Caco-2 (cell line): ENCODE measurements at regions not wholly inside any gene's neighbourhood (a gene's known extent, or its start where the extent isn't known, plus 50 kb on each side); places are given as distances from the start of the nearest gene placed in this dataset.

Source experiments
- BruUV-seq: library from RNA; stranded (reverse); fragments of 400-500 nt; replicated peaks from 2 replicates; lab custom pipeline; 2021; lab: Mats Ljungman, UMichigan
- CTCF ChIA-PET: fragments of 300-600 bp; sonication (Branson Sonifier 250); formaldehyde crosslinking; loops from one replicate; lab custom pipeline; 2022; ENCODE audit warnings: antibody characterized with exemption; lab: Charles Lee
- POLR2A ChIA-PET: fragments of 300-600 bp; sonication (Branson Sonifier 250); formaldehyde crosslinking; loops from one replicate; lab custom pipeline; 2022; ENCODE audit warnings: antibody characterized with exemption; lab: Charles Lee
- DNase-seq, 2 experiments: peaks; one replicate each; pipeline versions ENCODE4 v3.0.0 to v3.0.0-alpha.2; 2020 to 2022
- H3K27me3 ChIP-seq: replicated peaks from 2 replicates; pipeline ENCODE4 v1.6.0; 2011; ENCODE audit warnings: low read length; ENCODE audit not compliant: control insufficient read depth, insufficient read depth
- H3K36me3 ChIP-seq: 2 replicates; pipeline ENCODE4 v1.5.1; 2011; ENCODE audit warnings: low read length; ENCODE audit not compliant: control insufficient read depth, insufficient read depth
- H3K4me1 ChIP-seq: fragments of 250-450 bp; sonication (Bioruptor Pico); 2 replicates; pipeline ENCODE4 v1.5.1; 2020; ENCODE audit warnings: mild to moderate bottlenecking
- H3K4me3 ChIP-seq: 2 replicates; pipeline ENCODE4 v1.5.1; 2011; ENCODE audit warnings: low read depth, mild to moderate bottlenecking, control low read depth, low read length
- H3K9me3 ChIP-seq: fragments of 250-450 bp; sonication (Bioruptor Pico); 2 replicates; pipeline ENCODE4 v1.5.1; 2020; ENCODE audit warnings: mild to moderate bottlenecking, moderate library complexity
- H3K27ac Mint-ChIP-seq: one replicate; pipeline ENCODE4 v1.8.0; 2022; ENCODE audit warnings: mixed read lengths; ENCODE audit not compliant: unreplicated experiment
- H3K27me3 Mint-ChIP-seq: one replicate; pipeline ENCODE4 v1.8.0; 2022; ENCODE audit warnings: mixed read lengths; ENCODE audit not compliant: insufficient read depth, unreplicated experiment
- H3K36me3 Mint-ChIP-seq: one replicate; pipeline ENCODE4 v1.8.0; 2022; ENCODE audit warnings: mild to moderate bottlenecking, mixed read lengths; ENCODE audit not compliant: insufficient read depth, unreplicated experiment
- H3K4me1 Mint-ChIP-seq: one replicate; pipeline ENCODE4 v1.8.0; 2022; ENCODE audit warnings: low read depth, mixed read lengths; ENCODE audit not compliant: unreplicated experiment
- H3K4me3 Mint-ChIP-seq: one replicate; pipeline ENCODE4 v1.8.0; 2022; ENCODE audit warnings: mild to moderate bottlenecking, moderate library complexity, mixed read lengths; ENCODE audit not compliant: unreplicated experiment
- H3K9me3 Mint-ChIP-seq: one replicate; pipeline ENCODE4 v1.8.0; 2022; ENCODE audit warnings: mixed read lengths; ENCODE audit not compliant: unreplicated experiment
- intact Hi-C: fragments of 100-400 bp; cut with micrococcal nuclease; formaldehyde crosslinking; loops from one replicate; pipeline ENCODE4 v1.10.0; 2022; ENCODE audit not compliant: unreplicated experiment
- TF ChIP-seq, protein P1 (sequence below), 2 experiments: fragments of 200-600 bp in 1 of 2; IDR thresholded peaks; 1 replicate in 1 of 2; 2 replicates in 1 of 2; pipeline versions ENCODE4 v1.5.1 to v1.8.0; 2011 to 2022; ENCODE audit warnings: antibody characterized with exemption in 1 of 2, control low read depth in 1 of 2, inconsistent platforms in 1 of 2, low read depth in 1 of 2, low read length in 1 of 2, mild to moderate bottlenecking in 1 of 2, moderate library complexity in 1 of 2; ENCODE audit not compliant: insufficient read depth in 1 of 2, severe bottlenecking in 1 of 2, unreplicated experiment in 1 of 2

DNA sequence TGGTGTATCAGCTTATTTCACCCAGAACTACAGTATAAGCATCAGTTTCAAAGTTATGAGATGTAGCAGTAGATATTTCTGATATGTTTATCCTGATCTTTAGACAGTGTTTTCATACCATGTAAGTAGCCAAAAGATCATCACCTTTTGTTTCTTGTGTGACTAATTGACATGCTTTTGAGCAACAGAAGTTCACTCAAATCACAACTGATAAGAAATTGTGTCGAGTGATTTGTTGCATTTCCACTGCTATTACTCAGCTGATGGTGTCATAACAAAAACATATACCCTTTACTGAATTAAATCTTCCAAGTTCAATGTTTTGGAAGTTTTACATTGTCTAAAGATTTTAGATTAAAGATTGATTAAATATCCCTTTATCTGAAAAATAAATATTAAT is 324.5 kb downstream of the TUSC1 start:
- Mint-ChIP-seq H3K9me3 (no peaks in the 10 kb centered on the region), H3K4me3 (no peak overlapping the region)
- POLR2A ChIA-PET = no interaction called here

DNA sequence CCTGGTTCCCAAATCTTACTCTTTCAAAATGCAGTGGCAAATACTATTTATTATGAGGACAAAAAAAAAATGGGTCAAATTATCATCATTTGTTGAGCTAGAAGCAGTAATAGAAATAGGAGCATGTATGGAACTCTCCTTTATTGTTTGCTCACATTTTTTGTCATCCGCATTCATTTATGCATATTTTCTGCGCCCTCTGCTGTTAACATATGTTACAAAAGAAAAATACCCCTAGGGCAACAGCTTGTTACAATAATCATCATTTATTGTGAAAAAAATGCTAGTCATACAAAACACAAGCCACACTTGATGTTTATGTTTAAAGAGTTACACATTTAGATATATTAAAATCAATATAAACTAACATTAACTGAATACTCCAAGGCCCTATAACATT is 328.2 kb downstream of the TUSC1 start:
- BruUV-seq = no TSS peak
- CTCF ChIA-PET = no interaction called here

More for the DNA sequence above, 324.5 kb downstream of the TUSC1 start:
- H3K36me3 ChIP-seq = no peaks in the 10 kb centered on the region
- TF ChIP-seq, protein P1, sequence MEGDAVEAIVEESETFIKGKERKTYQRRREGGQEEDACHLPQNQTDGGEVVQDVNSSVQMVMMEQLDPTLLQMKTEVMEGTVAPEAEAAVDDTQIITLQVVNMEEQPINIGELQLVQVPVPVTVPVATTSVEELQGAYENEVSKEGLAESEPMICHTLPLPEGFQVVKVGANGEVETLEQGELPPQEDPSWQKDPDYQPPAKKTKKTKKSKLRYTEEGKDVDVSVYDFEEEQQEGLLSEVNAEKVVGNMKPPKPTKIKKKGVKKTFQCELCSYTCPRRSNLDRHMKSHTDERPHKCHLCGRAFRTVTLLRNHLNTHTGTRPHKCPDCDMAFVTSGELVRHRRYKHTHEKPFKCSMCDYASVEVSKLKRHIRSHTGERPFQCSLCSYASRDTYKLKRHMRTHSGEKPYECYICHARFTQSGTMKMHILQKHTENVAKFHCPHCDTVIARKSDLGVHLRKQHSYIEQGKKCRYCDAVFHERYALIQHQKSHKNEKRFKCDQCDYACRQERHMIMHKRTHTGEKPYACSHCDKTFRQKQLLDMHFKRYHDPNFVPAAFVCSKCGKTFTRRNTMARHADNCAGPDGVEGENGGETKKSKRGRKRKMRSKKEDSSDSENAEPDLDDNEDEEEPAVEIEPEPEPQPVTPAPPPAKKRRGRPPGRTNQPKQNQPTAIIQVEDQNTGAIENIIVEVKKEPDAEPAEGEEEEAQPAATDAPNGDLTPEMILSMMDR (IDR thresholded peaks at IDR 0.05; ENCODE audit: insufficient read depth in 1 of 2, low read depth in 1 of 2, low read length in 1 of 2, severe bottlenecking in 1 of 2, unreplicated experiment in 1 of 2) = no peak
- intact Hi-C loops = no loop called here
- H3K4me1 Mint-ChIP-seq = no peaks in the 10 kb centered on the region
- H3K27me3 ChIP-seq = no peaks in the 10 kb centered on the region
- no peak overlapping the region for H3K27ac Mint-ChIP-seq
- H3K36me3 Mint-ChIP-seq = no peaks in the 10 kb centered on the region
- DNase-seq = no peak
- CTCF ChIA-PET = no interaction called here
- H3K4me3 ChIP-seq = no peak overlapping the region
- no peaks in the 10 kb centered on the region for H3K9me3 ChIP-seq
- no TSS peak for BruUV-seq
- no peaks in the 10 kb centered on the region for H3K4me1 ChIP-seq
- no peaks in the 10 kb centered on the region for H3K27me3 Mint-ChIP-seq

DNA sequence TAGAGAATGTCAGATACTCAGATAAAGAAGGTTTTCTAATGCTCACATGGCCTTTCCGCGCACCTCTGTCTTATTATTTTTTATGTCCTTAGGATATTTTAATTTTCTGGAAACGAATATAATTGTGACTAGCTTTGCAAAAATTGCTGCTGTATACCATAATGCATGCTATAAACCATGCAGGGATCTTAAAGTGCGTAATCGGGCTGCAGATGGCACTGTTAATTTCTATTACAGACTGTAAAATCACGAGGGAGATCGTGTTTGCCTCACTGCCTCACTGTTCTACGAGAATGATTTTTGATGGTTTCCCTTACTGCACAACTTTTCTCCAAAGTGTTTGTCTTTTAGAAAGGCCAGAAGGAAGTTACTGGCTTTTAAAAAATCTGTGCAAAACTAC is 356.1 kb downstream of the TUSC1 start:
- ChIA-PET CTCF (no interaction called here), POLR2A (no interaction called here)
- no peaks in the 10 kb centered on the region for H3K4me1 ChIP-seq
- H3K36me3 ChIP-seq = no peaks in the 10 kb centered on the region
- Mint-ChIP-seq H3K9me3 (no peaks in the 10 kb centered on the region), H3K36me3 (no peaks in the 10 kb centered on the region), H3K27ac (no peak overlapping the region), H3K4me3 (no peak overlapping the region), H3K4me1 (no peaks in the 10 kb centered on the region), H3K27me3 (no peaks in the 10 kb centered on the region)
- H3K27me3 ChIP-seq = no peaks in the 10 kb centered on the region
- intact Hi-C loops = no loop called here
- no TSS peak for BruUV-seq
- TF ChIP-seq, protein P1 (IDR thresholded peaks at IDR 0.05; ENCODE audit: insufficient read depth in 1 of 2, low read depth in 1 of 2, low read length in 1 of 2, severe bottlenecking in 1 of 2, unreplicated experiment in 1 of 2) = no peak
- no peak for DNase-seq
- no peaks in the 10 kb centered on the region for H3K9me3 ChIP-seq
- H3K4me3 ChIP-seq = no peak overlapping the region

More for the DNA sequence above, 328.2 kb downstream of the TUSC1 start:
- intact Hi-C loops = no loop called here
- Mint-ChIP-seq H3K36me3 (no peaks in the 10 kb centered on the region), H3K4me1 (no peaks in the 10 kb centered on the region), H3K9me3 (no peaks in the 10 kb centered on the region), H3K27me3 (no peaks in the 10 kb centered on the region), H3K27ac (no peak overlapping the region), H3K4me3 (no peak overlapping the region)
- TF ChIP-seq, protein P1 (IDR thresholded peaks at IDR 0.05; ENCODE audit: insufficient read depth in 1 of 2, low read depth in 1 of 2, low read length in 1 of 2, severe bottlenecking in 1 of 2, unreplicated experiment in 1 of 2) = no peak
- no peaks in the 10 kb centered on the region for H3K4me1 ChIP-seq
- POLR2A ChIA-PET = no interaction called here
- no peaks in the 10 kb centered on the region for H3K36me3 ChIP-seq
- no peak overlapping the region for H3K4me3 ChIP-seq
- no peaks in the 10 kb centered on the region for H3K27me3 ChIP-seq
- DNase-seq = no peak
- H3K9me3 ChIP-seq = no peaks in the 10 kb centered on the region
